GM23248 (cell line): ENCODE measurements at regions not wholly inside any gene's neighbourhood (a gene's known extent, or its start where the extent isn't known, plus 50 kb on each side); places are given as distances from the start of the nearest gene placed in this dataset.
A peak's percentile ranks its signal among the peaks of the same experiment; 100 is the strongest.

ENCODE experiments used
- DNase-seq: peaks from one replicate; pipeline ENCODE4 v3.0.0-alpha.2; 2015
- H2AFZ ChIP-seq: fragments of 200-600 bp; sonication (generic); 2 replicates; pipeline ENCODE4 v1.6.1; 2016; ENCODE audit warnings: antibody characterized with exemption
- H3F3A ChIP-seq: fragments of 200-600 bp; sonication (generic); 2 replicates; pipeline ENCODE4 v1.6.1; 2016; ENCODE audit warnings: mild to moderate bottlenecking, antibody characterized with exemption, mixed run types; ENCODE audit not compliant: insufficient read depth
- H3K27ac ChIP-seq: fragments of 200-600 bp; sonication (generic); 2 replicates; pipeline ENCODE4 v1.5.1; 2016; ENCODE audit warnings: mild to moderate bottlenecking
- H3K27me3 ChIP-seq: fragments of 200-600 bp; sonication (generic); replicated peaks from 2 replicates; pipeline ENCODE4 v1.6.1; 2016; ENCODE audit warnings: mild to moderate bottlenecking; ENCODE audit not compliant: insufficient read depth
- H3K36me3 ChIP-seq: fragments of 200-600 bp; sonication (generic); 2 replicates; pipeline ENCODE4 v1.6.1; 2016; ENCODE audit warnings: low read depth, mild to moderate bottlenecking
- H3K4me1 ChIP-seq: fragments of 200-600 bp; sonication (generic); 2 replicates; pipeline ENCODE4 v1.6.1; 2016; ENCODE audit warnings: mild to moderate bottlenecking; ENCODE audit not compliant: insufficient read depth
- H3K4me2 ChIP-seq: fragments of 200-600 bp; sonication (generic); one replicate; pipeline ENCODE4 v1.6.1; 2016; ENCODE audit warnings: mild to moderate bottlenecking; ENCODE audit not compliant: unreplicated experiment
- H3K4me3 ChIP-seq: fragments of 200-600 bp; sonication (generic); 2 replicates; pipeline ENCODE4 v1.5.1; 2016; ENCODE audit warnings: mild to moderate bottlenecking
- H3K79me2 ChIP-seq: fragments of 200-600 bp; sonication (generic); 2 replicates; pipeline ENCODE4 v1.6.1; 2016; ENCODE audit warnings: mild to moderate bottlenecking; ENCODE audit not compliant: insufficient read depth
- H3K9ac ChIP-seq: fragments of 200-600 bp; sonication (generic); 2 replicates; pipeline ENCODE4 v1.6.1; 2016; ENCODE audit warnings: mild to moderate bottlenecking
- H3K9me2 ChIP-seq: fragments of 200-600 bp; sonication (generic); 2 replicates; pipeline ENCODE4 v1.6.1; 2016; ENCODE audit warnings: mixed run types, mild to moderate bottlenecking, moderate library complexity; ENCODE audit not compliant: insufficient read depth
- H3K9me3 ChIP-seq: fragments of 200-600 bp; sonication (generic); one replicate; pipeline ENCODE4 v1.6.1; 2017; ENCODE audit warnings: low read depth
- H4K20me1 ChIP-seq: fragments of 200-600 bp; sonication (generic); 2 replicates; pipeline ENCODE4 v1.6.0; 2016; ENCODE audit not compliant: insufficient read depth
- EZH2 ChIP-seq: fragments of 200-600 bp; sonication (generic); IDR thresholded peaks from 2 replicates; pipeline ENCODE4 v1.6.1; 2018; ENCODE audit warnings: antibody characterized with exemption, mild to moderate bottlenecking; ENCODE audit not compliant: insufficient read depth, poor library complexity, severe bottlenecking
- EZH2phosphoT487 ChIP-seq: fragments of 200-600 bp; sonication (generic); IDR thresholded peaks from 2 replicates; pipeline ENCODE4 v1.6.1; 2018; ENCODE audit warnings: antibody characterized with exemption, moderate library complexity, mild to moderate bottlenecking, low read depth; ENCODE audit not compliant: insufficient read depth
- WGBS, 2 experiments: methylation state at CpG; one replicate each; pipeline ENCODE4 v1.1.6; 2015 to 2017; ENCODE audit warnings: low lambda C conversion rate in 2 of 2, low coverage in 1 of 2; ENCODE audit errors: missing lambda C conversion rate in 2 of 2; 5-methylcytosine and 5-hydroxymethylcytosine counted together
- in situ Hi-C: fragments of 300-500 bp; cut with MboI; formaldehyde crosslinking; loops from 2 replicates; pipeline ENCODE4 v1.15.0; 2020

DNA sequence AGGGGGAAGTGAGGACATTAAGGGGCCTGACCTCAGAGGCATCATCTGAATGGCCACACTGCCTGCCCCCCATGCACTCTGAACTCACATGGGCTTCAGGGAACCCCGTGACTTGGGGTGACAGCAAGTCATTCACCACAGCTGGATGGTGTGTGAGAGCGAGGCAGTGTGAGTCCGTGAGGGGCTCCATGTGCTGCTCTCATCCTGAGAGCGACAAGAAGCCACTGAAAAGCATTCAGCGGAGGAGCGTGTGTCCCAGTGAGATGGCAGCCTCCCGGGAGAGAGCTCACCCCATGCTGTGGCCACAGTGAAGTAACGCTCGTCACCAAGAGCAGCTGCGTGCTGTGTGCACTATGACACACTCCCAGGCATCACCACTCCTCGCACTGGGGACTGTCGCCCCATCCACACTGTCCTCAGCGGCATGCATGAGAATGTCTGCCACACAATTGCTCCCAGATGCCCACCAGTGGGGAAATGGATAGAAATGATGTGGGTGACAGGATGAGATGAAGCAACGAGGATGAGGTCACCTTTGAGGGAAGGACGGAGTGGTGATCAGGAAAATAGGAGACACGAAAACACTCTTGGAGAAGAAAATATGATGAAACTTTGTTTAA is 213.0 kb upstream of the RAB6C start:
- Histone ChIP-seq H2AFZ (peak overlapping the region; percentile 28; the same call in 1 of the 2 replicates), H3K4me3 (no peak overlapping the region; the same call in 1 of the 2 replicates), H3K9me3 (no peaks in the 10 kb centered on the region), H3F3A (no peaks in the 10 kb centered on the region), H3K27me3 (no peaks in the 10 kb centered on the region), H3K27ac (no peak overlapping the region), H3K4me1 (peaks cover 10% of the 10 kb centered on the region; the same call in 1 of the 2 replicates), H3K36me3 (no peaks in the 10 kb centered on the region), H3K9ac (no peak overlapping the region), H3K4me2 (peak overlapping the region; percentile 4), H3K79me2 (no peaks in the 10 kb centered on the region), H3K9me2 (no peaks in the 10 kb centered on the region), H4K20me1 (no peaks in the 10 kb centered on the region)
- WGBS, 2 experiments, result 3 to 7% methylated on average over 13 to 16 of the region's 16 CpGs
- peak; percentile 43 for DNase-seq
- in situ Hi-C loops, result no loop called here
- TF ChIP-seq EZH2 (no peak), EZH2phosphoT487 (no peak)

DNA sequence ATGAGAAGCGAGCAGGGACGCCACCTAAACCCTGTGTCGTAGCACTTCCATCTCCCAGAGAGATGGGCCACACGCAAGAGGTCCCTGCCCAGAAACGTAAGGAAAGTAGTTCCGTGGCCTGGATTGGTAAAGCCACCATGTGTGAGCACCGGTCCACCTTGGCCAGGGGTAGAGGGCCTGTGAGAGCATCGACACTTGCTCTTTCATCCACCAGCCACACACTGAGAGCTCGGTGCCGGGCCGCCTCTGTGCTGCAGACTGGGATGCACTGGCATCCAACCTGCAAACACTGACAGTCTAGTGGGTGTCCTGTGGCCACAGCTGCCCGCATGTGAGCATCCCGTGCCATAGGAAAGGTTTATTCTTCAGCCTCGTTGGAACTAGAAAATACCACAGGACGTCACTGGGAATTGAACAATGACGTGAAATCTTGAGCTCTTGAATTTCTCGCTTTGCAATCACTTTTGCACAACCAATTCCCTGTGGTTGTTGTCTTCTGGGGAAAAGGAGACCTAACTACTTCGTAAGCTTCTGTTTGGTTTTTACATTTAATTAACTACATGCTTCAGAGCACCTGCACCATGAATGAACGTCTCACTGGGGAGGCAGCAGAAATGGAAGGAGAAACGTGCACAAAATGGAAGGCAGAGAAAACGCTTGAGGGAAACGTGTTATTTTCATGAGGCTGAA is 212.0 kb upstream of the RAB6C start:
- Histone ChIP-seq H2AFZ (no peak overlapping the region), H3K27me3 (no peaks in the 10 kb centered on the region), H3K27ac (no peak overlapping the region), H3K9ac (no peak overlapping the region), H3K4me2 (no peak overlapping the region), H3K9me2 (no peaks in the 10 kb centered on the region), H3K9me3 (no peaks in the 10 kb centered on the region), H3K4me1 (peaks cover 10% of the 10 kb centered on the region; the same call in 1 of the 2 replicates), H4K20me1 (no peaks in the 10 kb centered on the region), H3F3A (no peaks in the 10 kb centered on the region), H3K36me3 (no peaks in the 10 kb centered on the region), H3K79me2 (no peaks in the 10 kb centered on the region), H3K4me3 (no peak overlapping the region)
- no peak for TF ChIP-seq EZH2
- no peak for TF ChIP-seq EZH2phosphoT487
- in situ Hi-C loops, result no loop called here
- no peak for DNase-seq
- 92% methylated on average over 22 of the region's 22 CpGs for WGBS, 2 experiments

DNA sequence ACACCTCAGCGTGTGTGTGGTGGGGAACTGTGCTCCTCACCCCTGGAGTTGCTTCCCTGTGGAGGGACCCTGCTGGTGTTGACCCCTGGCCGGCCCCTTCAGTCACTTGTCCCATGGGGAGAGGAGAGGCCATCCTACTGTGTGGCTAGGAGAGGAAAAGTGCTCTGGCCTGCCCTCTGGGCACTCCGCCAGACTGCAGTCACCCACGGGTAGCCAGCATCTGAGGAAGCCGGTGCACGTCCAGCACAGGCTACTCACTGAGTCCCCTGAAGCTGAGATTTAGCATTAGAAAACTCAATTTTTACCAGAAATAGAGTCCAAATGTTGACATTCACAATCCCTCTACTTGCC is 211.5 kb upstream of the RAB6C start:
- DNase-seq, result no peak
- no peak overlapping the region for H3K27ac ChIP-seq
- in situ Hi-C loops, result no loop called here
- no peaks in the 10 kb centered on the region for H3K9me3 ChIP-seq
- 75 to 82% methylated on average over 6 of the region's 6 CpGs for WGBS, 2 experiments
- H3K9ac ChIP-seq, result no peak overlapping the region
- no peak overlapping the region for H2AFZ ChIP-seq
- H3F3A ChIP-seq, result no peaks in the 10 kb centered on the region
- H4K20me1 ChIP-seq, result no peaks in the 10 kb centered on the region
- H3K36me3 ChIP-seq, result no peaks in the 10 kb centered on the region
- H3K9me2 ChIP-seq, result no peaks in the 10 kb centered on the region
- H3K4me3 ChIP-seq, result no peak overlapping the region
- no peak for TF ChIP-seq EZH2phosphoT487
- TF ChIP-seq EZH2, result no peak
- H3K4me1 ChIP-seq, result peaks cover 10% of the 10 kb centered on the region; the same call in 1 of the 2 replicates
- no peaks in the 10 kb centered on the region for H3K79me2 ChIP-seq
- no peaks in the 10 kb centered on the region for H3K27me3 ChIP-seq
- H3K4me2 ChIP-seq, result no peak overlapping the region

DNA sequence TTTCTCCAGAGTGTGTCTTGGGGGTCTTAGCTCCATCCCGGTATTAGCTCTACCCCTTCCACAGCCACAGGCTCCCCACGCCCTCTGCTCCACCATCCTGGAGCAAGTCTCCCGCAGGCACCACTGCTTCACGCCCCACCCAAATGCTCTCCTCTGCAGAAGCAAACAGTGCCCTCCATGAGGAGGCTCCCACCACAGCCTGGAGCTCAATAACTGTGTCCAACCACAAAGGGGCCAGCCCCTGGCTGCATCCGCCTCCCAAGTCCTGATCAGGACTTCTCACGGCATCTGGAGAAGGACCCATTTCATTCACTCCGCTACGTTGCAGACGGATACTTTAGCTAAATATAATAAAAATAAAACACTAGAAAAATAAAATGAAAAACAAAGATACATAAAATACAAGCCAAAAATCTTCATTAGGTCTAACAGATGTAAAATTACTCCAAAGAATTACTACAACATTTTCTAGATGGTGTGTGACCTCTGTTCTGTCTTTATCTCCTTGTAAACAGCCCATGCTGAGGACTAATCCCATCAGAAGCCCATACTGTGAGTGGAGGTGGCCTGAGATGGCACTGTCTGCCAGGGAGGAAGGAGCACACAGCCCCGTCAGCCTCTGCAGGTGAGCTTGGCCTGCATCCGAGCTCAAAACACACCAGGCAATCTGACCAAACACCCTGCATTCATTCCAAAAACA is 210.8 kb upstream of the RAB6C start:
- no peak for DNase-seq
- peaks cover 10% of the 10 kb centered on the region; the same call in 1 of the 2 replicates for H3K4me1 ChIP-seq
- H3K36me3 ChIP-seq, result no peaks in the 10 kb centered on the region
- H3K79me2 ChIP-seq, result no peaks in the 10 kb centered on the region
- H2AFZ ChIP-seq, result no peak overlapping the region
- H3K4me3 ChIP-seq, result no peak overlapping the region
- H3K4me2 ChIP-seq, result no peak overlapping the region
- TF ChIP-seq EZH2 (no peak), EZH2phosphoT487 (no peak)
- H3K27me3 ChIP-seq, result no peaks in the 10 kb centered on the region
- no peak overlapping the region for H3K27ac ChIP-seq
- in situ Hi-C loops, result no loop called here
- H4K20me1 ChIP-seq, result no peaks in the 10 kb centered on the region
- H3K9ac ChIP-seq, result no peak overlapping the region
- no peaks in the 10 kb centered on the region for H3K9me3 ChIP-seq
- H3K9me2 ChIP-seq, result no peaks in the 10 kb centered on the region
- no peaks in the 10 kb centered on the region for H3F3A ChIP-seq
- WGBS, 2 experiments, result 77 to 82% methylated on average over 11 of the region's 11 CpGs
